HG03097 (cell line): ENCODE measurements at regions not wholly inside any gene's neighbourhood (a gene's known extent, or its start where the extent isn't known, plus 50 kb on each side); places are given as distances from the start of the nearest gene placed in this dataset.
"Not testable (repeated sequence)": the region's sequence is repeated elsewhere in the genome, so short reads cannot be mapped to it uniquely, and the experiment has no call there.

Experiments
- ATAC-seq: cut with Tn5 transposase; IDR thresholded peaks from one replicate; pipeline ENCODE4 v1.9.1; 2021; ENCODE audit not compliant: unreplicated experiment, low FRiP score

DNA sequence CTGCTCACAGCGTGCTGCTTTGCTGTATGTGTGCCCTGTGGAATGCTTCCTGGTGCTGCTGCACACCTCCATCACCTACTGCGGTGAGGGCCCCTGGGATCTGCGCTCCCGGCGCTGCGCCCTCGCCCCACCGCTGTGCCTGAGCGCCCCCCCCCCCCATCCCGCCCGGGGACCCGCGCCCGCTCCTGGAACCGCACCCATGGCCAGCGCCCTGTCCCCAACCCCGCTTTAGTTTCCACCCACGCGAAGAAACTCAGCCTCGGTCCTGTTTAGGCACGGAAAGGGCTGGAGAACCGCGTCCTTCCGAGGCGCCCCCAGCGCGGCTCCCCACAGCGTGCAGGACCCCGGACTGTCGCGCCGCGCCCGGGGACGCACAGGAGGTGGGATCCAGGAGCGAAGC is 265.5 kb downstream of the POTEB3 start:
- not testable (repeated sequence) for ATAC-seq

DNA sequence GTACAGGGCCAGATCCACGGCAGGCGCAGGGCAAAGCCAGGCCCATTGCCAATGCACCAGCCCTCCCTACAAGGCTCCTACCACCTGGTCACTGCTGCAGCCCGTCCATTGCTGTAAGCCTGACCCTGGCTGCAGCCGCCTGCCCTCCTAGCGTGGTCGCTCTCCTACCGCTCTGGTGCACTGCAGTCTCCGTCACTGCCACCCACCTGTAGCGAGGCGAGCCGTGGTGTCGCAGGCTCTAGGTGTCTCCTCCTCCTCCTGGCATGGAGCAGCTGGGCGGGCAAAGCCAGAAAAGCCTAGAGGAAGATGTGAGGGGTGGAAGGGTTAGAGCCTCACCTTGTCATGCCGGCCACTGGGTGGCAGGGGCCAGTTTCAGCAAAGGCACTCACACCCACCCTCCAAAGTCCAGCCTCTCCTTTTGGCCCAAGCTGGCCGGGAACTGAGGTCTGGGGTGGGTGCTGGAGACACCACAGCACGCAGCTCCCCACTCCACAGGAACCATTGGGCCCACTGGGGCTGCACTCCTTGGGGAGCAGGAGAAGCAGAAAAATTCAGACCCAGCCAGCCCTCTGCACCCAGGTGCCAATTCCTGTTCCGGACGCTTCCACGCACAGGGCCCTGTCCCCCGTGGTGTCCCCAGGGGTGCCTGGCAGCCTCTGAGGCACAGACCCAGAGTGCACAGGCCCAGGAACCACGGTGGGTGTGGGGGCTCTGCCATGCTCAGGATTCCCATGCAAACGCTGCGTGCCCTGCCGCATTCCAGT is 285.3 kb upstream of the POTEB2 start:
- ATAC-seq = not testable (repeated sequence)

DNA sequence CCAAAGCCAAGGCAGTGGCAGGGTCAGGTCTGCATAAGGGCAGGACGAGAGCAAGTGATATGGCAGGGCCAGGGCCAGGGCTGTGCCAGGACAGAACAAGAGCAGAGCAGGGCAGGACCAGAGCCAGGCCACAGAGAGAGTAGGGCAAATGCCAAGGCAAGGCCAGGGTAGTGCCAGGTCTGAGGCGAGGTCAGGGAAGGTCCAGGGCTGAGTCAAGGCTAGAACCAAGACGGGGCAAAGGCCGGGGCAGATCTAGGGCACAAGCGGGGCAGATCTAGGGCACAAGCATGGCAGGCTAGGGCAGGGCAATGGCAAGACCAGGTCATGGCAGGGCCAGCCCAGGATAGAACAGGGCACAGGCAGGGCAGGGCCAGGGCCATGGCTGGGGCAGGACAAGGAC is 282.0 kb upstream of the POTEB2 start:
- not testable (repeated sequence) for ATAC-seq

DNA sequence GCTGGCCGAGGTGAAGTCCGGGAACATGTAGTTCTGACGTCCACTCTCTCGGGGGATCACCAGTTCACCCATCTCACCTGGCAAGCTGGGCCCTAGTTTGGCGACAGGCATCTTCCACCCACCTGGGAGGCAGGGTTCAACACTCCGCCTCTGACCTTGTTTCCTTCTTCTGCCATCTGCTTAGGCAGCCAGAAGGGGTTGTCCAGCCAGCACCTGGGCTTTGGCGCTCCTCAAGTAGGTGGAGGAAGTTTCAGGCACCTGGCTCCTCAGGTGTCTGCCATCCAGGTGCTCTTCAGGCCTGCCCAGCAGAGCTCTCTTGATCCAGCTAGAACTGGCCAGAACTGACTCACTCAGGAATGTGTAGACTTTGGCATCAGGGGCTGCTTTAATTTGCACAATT is 267.8 kb upstream of the POTEB2 start:
- not testable (repeated sequence) for ATAC-seq

DNA sequence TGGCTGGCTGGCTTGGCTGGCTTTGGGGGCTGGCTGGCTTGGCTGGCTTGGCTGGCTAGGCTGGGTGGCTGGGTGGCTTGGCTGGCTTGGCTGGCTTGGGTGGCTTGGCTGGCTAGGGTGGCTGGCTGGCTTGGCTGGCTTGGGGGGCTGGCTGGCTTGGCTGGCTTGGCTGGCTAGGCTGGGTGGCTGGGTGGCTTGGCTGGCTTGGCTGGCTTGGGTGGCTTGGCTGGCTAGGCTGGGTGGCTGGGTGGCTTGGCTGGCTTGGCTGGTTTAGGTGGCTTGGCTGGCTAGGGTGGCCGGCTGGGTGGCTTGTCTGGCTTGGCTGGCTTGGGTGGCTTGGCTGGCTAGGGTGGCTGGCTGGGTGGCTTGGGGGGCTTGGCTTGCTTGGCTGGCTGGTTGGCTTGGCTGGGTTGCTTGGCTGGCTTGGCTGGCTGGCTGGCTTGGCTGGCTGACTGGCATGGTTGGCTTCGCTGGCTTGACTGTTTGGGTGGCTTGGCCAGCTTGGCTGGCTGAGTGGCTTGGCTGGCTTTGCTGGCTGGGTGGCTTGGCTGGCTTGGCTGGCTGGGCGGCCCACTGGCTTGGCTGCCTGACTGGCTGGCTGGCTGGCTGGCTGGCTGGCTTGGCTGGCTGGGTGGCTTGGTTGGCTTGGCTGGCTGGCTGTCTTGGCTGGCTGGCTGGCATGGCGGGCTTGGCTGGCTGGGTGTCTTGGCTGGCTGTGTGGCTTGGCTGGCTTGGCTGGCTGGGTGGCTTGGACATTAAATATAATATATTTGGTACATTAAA is 246.3 kb upstream of the POTEB2 start:
- ATAC-seq = not testable (repeated sequence)

DNA sequence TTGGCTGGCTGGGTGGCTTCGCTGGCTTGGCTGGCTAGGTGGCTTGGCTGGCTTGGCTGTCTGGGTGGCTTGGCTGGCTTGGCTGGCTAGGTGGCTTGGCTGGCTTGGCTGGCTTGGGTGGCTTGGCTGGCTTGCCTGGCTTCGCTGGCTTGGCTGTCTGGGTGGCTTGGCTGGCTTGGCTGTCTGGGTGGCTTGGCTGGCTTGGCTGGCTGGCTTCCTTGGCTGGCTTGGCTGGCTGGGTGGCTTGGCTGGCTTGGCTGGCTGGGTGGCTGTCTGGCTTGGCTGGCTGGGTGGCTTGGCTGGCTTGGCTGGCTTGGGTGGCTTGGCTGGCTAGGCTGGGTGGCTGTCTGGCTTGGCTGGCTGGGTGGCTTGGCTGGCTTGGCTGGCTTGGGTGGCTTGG is 245.7 kb upstream of the POTEB2 start:
- not testable (repeated sequence) for ATAC-seq

DNA sequence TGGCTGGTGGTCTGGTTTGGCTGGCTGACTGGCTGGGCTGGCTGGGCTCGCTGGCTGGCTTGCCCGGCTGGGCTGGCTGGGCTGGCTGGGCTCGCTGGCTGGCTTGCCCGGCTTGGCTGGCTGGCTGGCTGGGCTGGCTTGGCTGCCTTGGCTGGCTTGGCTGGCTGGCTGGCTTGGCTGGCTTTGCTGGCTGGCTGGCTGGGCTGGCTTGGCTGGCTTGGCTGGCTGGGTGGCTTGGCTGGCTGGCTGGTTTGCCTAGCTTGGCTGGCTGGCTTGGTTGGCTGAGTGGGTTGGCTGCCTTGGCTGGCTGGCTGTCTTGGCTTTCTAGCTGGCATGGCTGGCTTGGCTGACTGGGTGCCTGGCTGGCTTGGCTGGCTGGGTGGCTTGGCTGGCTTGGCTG is 245.1 kb upstream of the POTEB2 start:
- ATAC-seq = not testable (repeated sequence)

DNA sequence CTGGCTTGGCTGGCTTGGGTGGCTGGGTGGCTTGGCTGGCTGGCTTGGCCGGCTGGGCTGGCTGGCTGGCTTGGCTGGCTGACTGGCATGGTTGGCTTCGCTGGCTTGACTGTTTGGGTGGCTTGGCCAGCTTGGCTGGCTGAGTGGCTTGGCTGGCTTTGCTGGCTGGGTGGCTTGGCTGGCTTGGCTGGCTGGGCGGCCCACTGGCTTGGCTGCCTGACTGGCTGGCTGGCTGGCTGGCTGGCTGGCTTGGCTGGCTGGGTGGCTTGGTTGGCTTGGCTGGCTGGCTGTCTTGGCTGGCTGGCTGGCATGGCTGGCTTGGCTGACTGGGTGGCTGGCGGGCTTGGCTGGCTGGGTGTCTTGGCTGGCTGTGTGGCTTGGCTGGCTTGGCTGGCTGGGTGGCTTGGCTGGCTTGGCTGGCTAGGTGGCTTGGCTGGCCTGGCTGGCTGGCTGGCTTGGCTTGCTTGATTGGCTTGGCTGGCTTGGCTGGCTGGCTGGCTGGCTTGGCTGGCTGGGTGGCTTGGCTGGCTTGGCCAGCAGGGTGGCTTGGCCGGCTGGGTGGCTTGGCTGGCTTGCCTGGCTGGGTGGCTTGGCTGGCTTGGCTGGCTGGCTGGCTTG is 244.2 kb upstream of the POTEB2 start:
- not testable (repeated sequence) for ATAC-seq

DNA sequence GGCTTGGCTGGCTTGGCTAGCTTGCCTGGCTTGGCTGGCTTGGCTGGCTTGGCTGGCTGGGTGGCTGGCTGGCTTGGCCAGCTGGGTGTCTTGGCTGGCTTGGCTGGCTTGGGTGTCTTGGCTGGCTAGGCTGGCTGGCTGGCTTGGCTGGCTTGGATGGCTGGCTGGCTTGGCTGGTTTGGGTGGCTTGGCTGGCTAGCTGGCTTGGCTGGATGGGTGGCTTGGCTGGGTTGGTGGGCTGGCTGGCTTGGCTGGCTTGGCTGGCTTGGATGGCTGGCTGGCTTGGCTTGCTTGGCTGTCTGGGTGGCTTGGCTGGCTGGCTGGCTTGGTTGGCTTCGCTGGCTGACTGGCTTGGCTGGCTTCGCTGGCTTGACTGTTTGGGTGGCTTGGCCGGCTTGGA is 242.3 kb upstream of the POTEB2 start:
- not testable (repeated sequence) for ATAC-seq

DNA sequence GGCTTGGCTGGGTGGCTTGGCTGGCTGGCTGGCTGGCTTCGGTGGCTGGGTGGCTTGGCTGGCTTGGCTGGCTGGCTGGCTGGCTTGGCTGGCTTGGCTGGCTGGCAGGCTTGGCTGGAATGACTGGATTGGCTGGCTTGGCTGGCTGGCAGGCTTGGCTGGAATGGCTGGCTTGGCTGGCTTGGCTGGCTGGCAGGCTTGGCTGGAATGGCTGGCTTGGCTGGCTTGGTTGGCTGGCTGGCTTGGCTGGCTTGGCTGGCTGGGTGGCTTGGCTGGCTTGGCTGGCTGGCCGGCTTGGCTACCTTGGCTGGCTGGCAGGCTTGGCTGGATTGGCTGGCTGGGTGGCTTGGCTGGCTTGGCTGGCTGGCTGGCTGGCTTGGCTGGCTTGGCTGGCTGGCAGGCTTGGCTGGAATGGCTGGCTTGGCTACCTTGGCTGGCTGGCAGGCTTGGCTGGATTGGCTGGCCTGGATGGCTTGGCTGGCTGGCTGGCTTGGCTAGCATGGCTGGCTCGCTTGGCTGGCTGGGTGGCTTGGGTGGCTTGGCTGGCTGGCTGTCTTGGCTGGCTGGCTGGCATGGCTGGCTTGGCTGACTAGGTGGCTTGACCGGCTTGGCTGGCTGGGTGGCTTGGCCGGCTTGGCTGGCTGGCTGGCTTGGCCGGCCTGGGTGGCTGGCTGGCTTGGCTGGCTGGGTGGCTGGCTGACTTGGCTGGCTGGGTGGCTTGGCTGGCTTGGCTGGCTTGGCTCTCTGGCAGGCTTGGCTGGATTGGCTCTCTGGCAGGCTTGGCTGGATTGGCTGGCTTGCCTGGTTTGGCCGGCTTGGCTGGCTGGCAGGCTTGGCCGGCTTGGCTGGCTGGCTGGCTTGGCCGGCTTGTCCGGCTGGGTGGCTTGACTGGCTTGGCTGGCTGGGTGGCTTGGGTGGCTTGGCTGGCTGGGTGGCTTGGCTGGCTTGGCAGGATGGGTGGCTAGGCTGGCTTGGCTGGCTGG is 241.6 kb upstream of the POTEB2 start:
- not testable (repeated sequence) for ATAC-seq

DNA sequence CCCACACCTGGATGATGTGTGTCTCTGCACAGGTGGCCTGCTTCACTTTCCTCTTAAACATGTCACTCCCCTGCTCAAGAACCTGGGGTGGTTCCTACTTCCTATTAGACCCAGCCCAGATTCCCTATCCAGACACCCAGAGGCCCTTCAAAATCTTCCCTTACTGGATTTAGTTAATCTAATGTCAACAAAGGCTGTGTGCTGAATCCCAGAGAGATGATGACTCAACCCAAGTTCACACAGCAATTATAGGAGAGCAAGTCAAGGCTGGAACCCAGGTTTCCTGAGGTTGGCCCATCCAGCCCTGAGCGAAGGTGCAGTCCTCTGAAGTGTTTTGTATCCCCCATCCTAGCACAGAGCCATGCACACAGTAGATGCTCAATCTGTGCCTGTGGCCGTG is 230.5 kb upstream of the POTEB2 start:
- ATAC-seq = not testable (repeated sequence)

DNA sequence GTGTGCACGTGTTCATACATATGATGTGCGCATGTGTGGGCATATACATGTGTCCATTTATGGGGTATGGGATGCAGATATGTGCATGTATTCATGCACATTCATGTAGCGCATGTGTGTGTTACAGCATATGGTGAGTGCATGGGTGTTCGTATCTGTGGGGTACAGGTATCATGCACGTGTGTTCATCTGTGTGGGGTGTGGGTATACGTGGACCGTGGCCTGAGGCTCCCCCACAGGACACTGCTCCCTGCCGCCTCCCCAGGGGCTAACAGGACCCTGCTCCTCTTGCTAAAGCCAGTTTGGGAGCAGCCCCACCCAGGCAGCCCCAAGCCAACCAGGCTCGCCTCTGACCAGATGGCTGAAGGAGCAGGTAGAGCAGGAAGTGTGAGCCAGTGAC is 213.4 kb upstream of the POTEB2 start:
- ATAC-seq = not testable (repeated sequence)

DNA sequence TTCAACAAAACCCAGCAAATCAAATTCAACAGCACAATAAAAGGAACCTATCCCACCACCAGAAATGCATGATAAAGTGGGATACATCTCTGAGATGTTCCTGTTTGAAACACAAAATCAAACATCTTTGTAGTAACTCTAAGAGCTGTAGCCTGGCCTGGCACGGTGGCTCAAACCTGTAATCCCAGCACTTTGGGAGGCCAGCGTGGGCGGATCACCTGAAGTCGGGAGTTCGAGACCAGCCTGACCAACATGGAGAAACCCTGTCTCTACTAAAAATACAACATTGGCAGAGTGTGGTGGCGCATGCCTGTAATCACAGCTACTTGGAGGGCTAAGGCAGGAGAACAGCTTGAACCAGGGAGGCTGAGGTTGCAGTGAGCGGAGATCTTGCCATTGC is 202.8 kb upstream of the POTEB2 start:
- not testable (repeated sequence) for ATAC-seq

DNA sequence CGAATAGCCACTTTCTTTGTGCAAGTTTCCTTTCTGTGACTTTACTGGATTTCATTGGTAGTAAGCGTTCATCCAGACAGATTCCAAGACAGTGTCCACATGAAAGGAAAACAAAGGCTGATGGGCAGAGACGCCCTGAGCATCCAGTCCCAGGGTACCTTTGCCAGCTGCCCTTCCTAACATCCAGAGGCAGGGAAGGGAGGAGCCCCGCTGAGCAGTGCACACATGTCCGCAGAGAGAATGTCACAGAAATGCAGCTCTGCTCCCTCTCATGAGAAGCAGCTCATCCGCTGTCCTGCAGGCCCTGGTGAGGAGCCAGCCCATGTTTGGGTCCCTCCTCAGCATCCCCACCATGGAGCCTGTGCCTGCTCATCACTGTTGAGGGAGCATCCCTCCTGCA is 197.4 kb upstream of the POTEB2 start:
- not testable (repeated sequence) for ATAC-seq

DNA sequence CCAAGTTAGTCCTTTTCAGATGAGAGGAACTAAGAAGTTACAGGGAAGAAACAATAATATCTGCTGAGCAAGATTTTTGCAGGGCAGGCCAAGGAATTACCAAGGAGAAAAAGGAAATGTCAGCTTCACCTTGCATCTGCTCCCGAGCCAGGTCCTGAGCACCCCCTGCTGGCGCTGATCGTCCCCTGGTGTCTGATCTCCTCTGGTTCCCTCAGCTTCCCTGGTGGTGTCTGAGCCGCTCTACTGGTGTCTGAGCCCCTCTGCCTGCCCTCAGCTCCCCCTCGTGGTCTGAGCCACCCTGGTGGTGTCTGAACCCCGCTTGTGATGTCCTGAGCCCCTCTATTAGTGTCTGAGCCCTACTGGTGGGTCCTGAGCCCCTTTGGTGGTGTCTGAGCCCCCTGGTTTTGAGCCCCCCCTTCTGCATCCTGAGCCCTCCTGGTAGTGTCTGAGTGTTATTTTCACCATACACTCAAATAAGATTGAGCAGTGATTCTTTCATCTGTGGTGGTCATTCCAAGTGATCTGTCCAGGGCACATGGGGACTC is 196.6 kb upstream of the POTEB2 start:
- not testable (repeated sequence) for ATAC-seq

DNA sequence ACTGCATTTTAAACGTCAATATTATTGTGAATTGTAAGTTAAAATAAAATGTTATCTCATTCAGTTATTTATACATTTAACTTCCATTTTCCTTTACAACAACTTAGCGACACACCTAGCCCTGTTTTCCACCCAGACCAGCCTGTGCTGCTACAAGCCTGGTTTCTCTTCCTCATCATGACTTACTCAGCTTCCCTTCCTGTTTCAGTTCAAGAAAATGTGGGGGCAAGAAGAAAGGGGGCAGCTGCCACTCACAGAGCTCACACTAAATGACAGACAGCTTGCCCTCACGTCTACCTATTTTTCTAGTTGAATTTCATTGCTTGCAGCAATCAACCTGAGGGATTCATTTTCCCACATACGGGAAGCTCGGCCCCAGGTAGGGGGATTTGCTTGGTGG is 185.8 kb upstream of the POTEB2 start:
- ATAC-seq = not testable (repeated sequence)

DNA sequence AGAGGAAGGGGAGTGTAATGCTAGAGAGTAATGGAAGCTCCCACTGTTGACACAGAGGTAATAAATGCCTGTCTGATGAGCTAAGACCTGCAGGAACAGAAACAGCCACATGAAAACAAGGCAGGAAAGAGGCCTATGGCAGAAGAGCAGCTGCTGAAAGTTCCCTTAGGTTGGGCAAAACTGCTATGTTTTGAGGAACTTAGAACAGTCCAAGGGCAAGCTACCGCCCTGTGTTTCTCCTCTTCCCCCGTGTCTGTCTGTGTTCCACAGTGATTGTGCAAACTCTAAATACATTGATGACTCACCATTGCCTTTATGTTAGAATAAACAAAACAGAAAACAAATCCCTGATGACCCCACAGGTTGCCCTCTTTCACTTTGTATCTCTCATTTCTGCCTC is 165.6 kb upstream of the POTEB2 start:
- not testable (repeated sequence) for ATAC-seq

DNA sequence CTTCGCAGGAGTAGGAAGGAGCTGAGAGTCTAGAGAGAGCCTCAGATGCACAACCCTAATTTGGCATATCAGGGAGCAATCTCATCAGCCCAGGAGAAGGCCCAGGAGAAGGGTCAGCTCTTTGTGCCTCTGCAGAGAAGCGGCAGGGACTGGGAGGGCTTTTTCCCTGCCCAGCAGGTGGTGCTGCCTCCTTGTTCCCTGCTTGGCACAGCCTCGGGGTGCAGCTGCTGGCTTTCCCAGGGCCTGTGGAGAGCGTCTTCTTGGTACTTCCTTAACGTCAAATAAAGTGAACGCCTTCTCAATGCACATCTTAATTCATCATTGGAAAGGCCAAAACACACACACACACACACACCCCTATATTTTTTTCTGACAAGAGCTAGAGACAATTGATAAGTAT is 162.9 kb upstream of the POTEB2 start:
- ATAC-seq = not testable (repeated sequence)

DNA sequence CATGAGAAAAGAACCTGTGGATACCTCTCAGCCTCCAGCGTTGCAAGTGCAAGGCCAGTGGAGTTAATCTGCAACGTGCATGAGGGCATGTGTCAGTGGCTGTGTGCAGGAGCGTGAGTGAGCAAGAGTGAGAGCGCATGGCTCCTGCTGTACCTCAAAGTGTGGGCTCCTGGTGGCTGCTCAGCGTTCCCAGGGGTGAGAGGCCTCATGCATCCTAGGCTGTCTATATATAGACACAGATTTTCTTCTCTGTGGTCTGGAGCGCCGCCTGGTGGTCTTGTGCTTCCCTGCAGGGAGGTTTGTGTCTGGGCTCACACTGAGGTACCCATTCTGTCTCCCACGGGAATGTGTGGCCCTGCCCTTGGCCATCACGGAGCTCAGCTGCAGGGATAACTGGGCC is 161.8 kb upstream of the POTEB2 start:
- ATAC-seq = not testable (repeated sequence)

DNA sequence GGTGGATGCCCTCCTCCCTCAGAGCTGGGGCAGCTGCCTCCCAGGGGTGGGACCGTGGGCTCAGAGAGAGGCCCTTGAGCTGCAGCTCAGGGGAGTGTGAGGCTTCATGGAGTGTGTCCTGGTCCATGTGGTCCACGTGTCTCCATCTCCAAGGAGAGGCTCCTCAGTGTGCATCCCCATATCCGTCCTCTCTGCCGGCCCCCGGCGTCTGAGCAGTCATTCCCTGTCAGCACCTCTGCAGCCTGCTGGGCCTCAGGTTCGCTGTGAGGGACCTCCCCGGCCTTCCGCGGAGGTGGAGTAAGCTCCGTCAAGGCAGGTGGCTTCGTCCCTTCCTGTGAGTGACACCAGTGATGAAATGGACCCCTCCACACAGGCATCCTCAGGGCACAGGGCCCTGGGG is 160.7 kb upstream of the POTEB2 start:
- ATAC-seq = not testable (repeated sequence)
